ENCODE measurements at regions not wholly inside any gene's neighbourhood (a gene's known extent, or its start where the extent isn't known, plus 50 kb on each side); places are given as distances from the start of the nearest gene placed in this dataset.

DNA sequence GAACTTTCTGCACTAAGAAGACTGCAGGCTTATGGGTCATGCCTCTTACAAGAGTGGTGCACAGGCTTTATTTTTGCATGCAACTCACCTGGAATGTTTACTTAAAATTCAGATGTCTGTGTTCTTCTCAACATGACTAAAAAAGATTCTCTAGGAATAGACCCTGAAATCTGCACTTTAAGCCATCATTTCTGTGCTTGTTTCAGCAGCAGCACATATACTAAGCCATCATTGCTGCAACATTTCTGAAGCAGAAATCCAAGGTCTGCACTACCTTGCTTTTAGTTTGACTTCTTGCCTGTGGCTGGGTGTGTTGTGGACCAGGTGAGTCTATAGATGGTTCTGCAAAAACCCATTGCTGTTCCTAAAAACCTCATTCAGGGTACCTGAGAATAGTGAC is 156.8 kb downstream of the CEP120 start:
- TF ChIP-seq, protein P1, sequence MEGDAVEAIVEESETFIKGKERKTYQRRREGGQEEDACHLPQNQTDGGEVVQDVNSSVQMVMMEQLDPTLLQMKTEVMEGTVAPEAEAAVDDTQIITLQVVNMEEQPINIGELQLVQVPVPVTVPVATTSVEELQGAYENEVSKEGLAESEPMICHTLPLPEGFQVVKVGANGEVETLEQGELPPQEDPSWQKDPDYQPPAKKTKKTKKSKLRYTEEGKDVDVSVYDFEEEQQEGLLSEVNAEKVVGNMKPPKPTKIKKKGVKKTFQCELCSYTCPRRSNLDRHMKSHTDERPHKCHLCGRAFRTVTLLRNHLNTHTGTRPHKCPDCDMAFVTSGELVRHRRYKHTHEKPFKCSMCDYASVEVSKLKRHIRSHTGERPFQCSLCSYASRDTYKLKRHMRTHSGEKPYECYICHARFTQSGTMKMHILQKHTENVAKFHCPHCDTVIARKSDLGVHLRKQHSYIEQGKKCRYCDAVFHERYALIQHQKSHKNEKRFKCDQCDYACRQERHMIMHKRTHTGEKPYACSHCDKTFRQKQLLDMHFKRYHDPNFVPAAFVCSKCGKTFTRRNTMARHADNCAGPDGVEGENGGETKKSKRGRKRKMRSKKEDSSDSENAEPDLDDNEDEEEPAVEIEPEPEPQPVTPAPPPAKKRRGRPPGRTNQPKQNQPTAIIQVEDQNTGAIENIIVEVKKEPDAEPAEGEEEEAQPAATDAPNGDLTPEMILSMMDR (IDR thresholded peaks at IDR 0.05): no peak
- TF ChIP-seq POLR2AphosphoS5 (IDR thresholded peaks at IDR 0.05; ENCODE audit: insufficient read depth in 1 of 2, low read depth in 1 of 2): no peak
- no peak for TF ChIP-seq POLR2A (IDR thresholded peaks at IDR 0.05)

Data from vagina (tissue), 2 donors.